NB4 (cell line): ENCODE measurements at regions not wholly inside any gene's neighbourhood (a gene's known extent, or its start where the extent isn't known, plus 50 kb on each side); places are given as distances from the start of the nearest gene placed in this dataset.

ENCODE experiments used
- MYC ChIP-seq: IDR thresholded peaks from 2 replicates; pipeline ENCODE4 v1.6.1; 2011; ENCODE audit warnings: low read depth, low read length
- POLR2A ChIP-seq: IDR thresholded peaks from 2 replicates; pipeline ENCODE4 v1.6.1; 2011; ENCODE audit warnings: mild to moderate bottlenecking; ENCODE audit not compliant: insufficient read length; ENCODE audit errors: extremely low read depth
- TF ChIP-seq, protein P1 (sequence below): IDR thresholded peaks from one replicate; pipeline ENCODE4 v1.5.1; 2012; ENCODE audit warnings: low read depth, low read length

GRCh38 chr10:78579995-78580394 is 488.8 kb upstream of the ZMIZ1 start:
- TF ChIP-seq POLR2A (no peak), MYC (no peak)
- TF ChIP-seq, protein P1, sequence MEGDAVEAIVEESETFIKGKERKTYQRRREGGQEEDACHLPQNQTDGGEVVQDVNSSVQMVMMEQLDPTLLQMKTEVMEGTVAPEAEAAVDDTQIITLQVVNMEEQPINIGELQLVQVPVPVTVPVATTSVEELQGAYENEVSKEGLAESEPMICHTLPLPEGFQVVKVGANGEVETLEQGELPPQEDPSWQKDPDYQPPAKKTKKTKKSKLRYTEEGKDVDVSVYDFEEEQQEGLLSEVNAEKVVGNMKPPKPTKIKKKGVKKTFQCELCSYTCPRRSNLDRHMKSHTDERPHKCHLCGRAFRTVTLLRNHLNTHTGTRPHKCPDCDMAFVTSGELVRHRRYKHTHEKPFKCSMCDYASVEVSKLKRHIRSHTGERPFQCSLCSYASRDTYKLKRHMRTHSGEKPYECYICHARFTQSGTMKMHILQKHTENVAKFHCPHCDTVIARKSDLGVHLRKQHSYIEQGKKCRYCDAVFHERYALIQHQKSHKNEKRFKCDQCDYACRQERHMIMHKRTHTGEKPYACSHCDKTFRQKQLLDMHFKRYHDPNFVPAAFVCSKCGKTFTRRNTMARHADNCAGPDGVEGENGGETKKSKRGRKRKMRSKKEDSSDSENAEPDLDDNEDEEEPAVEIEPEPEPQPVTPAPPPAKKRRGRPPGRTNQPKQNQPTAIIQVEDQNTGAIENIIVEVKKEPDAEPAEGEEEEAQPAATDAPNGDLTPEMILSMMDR = no peak
